WI38 (cell line): ENCODE measurements at regions not wholly inside any gene's neighbourhood (a gene's known extent, or its start where the extent isn't known, plus 50 kb on each side); places are given as distances from the start of the nearest gene placed in this dataset.

ENCODE experiments used
- H3K4me3 ChIP-seq: 2 replicates; pipeline ENCODE4 v1.5.1; 2011; ENCODE audit warnings: low read depth, mild to moderate bottlenecking, control low read depth, low read length
- CTCF ChIP-seq: IDR thresholded peaks from 2 replicates; pipeline ENCODE4 v1.5.1; 2012; ENCODE audit warnings: low read depth, mild to moderate bottlenecking, control low read depth, low read length

GRCh38 chr2:222146488-222146887 lies 152.3 kb downstream of the PAX3 start:
- no peak for TF ChIP-seq CTCF
- no peak overlapping the region for H3K4me3 ChIP-seq

GRCh38 chr2:222142027-222142426 lies 156.8 kb downstream of the PAX3 start:
- H3K4me3 ChIP-seq, result no peak overlapping the region
- no peak for TF ChIP-seq CTCF

- no peak overlapping the region for H3K4me3 ChIP-seq
- TF ChIP-seq CTCF, result no peak
Measured at GRCh38 chr2:222136106-222136630, 162.6 kb downstream of the PAX3 start.

GRCh38 chr2:222134654-222135053 lies 164.1 kb downstream of the PAX3 start:
- TF ChIP-seq CTCF, result no peak
- no peak overlapping the region for H3K4me3 ChIP-seq

GRCh38 chr2:222133897-222134296 lies 164.9 kb downstream of the PAX3 start:
- no peak overlapping the region for H3K4me3 ChIP-seq
- no peak for TF ChIP-seq CTCF

- no peak overlapping the region for H3K4me3 ChIP-seq
- TF ChIP-seq CTCF, result no peak
Measured at GRCh38 chr2:222130855-222131254, 167.9 kb downstream of the PAX3 start.

GRCh38 chr2:222127660-222128059 lies 171.1 kb downstream of the PAX3 start:
- TF ChIP-seq CTCF, result no peak
- H3K4me3 ChIP-seq, result no peak overlapping the region
